ENCODE measurements at regions not wholly inside any gene's neighbourhood (a gene's known extent, or its start where the extent isn't known, plus 50 kb on each side); places are given as distances from the start of the nearest gene placed in this dataset.
"Not testable (repeated sequence)": the region's sequence is repeated elsewhere in the genome, so short reads cannot be mapped to it uniquely, and the experiment has no call there.

GRCh38 chr5:109283086-109283485, 126.7 kb downstream of the PJA2 start:
- H3K36me3 ChIP-seq (ENCODE audit: insufficient read depth, low read length, poor library complexity, severe bottlenecking); H3K4me3 ChIP-seq (ENCODE audit: low read depth, low read length, poor library complexity, severe bottlenecking); intact Hi-C loops (cut with micrococcal nuclease; ENCODE audit: unreplicated experiment); CTCF ChIA-PET; DNase-seq (ENCODE audit: low spot score); H3K4me1 ChIP-seq (ENCODE audit: insufficient read depth, low read length, poor library complexity, severe bottlenecking); BruUV-seq (replicated peaks); H3K27me3 ChIP-seq (replicated peaks; ENCODE audit: insufficient read depth, low read depth, low read length, poor library complexity); POLR2A ChIA-PET (ENCODE audit: low non-redundant PET); H3K27ac ChIP-seq (ENCODE audit: low read depth, low read length, poor library complexity, severe bottlenecking): not testable (repeated sequence)
- H3K9me3 ChIP-seq (ENCODE audit: low read depth, low read length, poor library complexity, severe bottlenecking): peaks cover 30% of the 10 kb centered on the region

GRCh38 chr5:109281136-109281690, 128.6 kb downstream of the PJA2 start:
- no peaks in the 10 kb centered on the region for H3K4me1 ChIP-seq (ENCODE audit: insufficient read depth, low read length, poor library complexity, severe bottlenecking)
- H3K4me3 ChIP-seq (ENCODE audit: low read depth, low read length, poor library complexity, severe bottlenecking): no peak overlapping the region
- TF ChIP-seq CTCF (conservative IDR thresholded peaks at IDR 0.05; ENCODE audit: low read depth, low read length) (no peak), EZH2 (IDR thresholded peaks at IDR 0.05; ENCODE audit: borderline replicate concordance, low read depth, low read length, poor library complexity, severe bottlenecking) (no peak)
- ChIA-PET POLR2A (ENCODE audit: low non-redundant PET) (no interaction called here), CTCF (no interaction called here)
- H3K27me3 ChIP-seq (replicated peaks; ENCODE audit: insufficient read depth, low read depth, low read length, poor library complexity): no peaks in the 10 kb centered on the region
- H3K9me3 ChIP-seq (ENCODE audit: low read depth, low read length, poor library complexity, severe bottlenecking): peaks cover 18% of the 10 kb centered on the region
- H3K36me3 ChIP-seq (ENCODE audit: insufficient read depth, low read length, poor library complexity, severe bottlenecking): no peaks in the 10 kb centered on the region
- no peak for DNase-seq (ENCODE audit: low spot score)
- intact Hi-C loops (cut with micrococcal nuclease; ENCODE audit: unreplicated experiment): no loop called here
- no TSS peak for BruUV-seq (replicated peaks)
- H3K27ac ChIP-seq (ENCODE audit: low read depth, low read length, poor library complexity, severe bottlenecking): no peak overlapping the region

- intact Hi-C loops (cut with micrococcal nuclease; ENCODE audit: unreplicated experiment): no loop called here
- BruUV-seq (replicated peaks): no TSS peak
- CTCF ChIA-PET: no interaction called here
- DNase-seq (ENCODE audit: low spot score): no peak
- H3K9me3 ChIP-seq (ENCODE audit: low read depth, low read length, poor library complexity, severe bottlenecking): no peaks in the 10 kb centered on the region
- no peaks in the 10 kb centered on the region for H3K27me3 ChIP-seq (replicated peaks; ENCODE audit: insufficient read depth, low read depth, low read length, poor library complexity)
- H3K4me1 ChIP-seq (ENCODE audit: insufficient read depth, low read length, poor library complexity, severe bottlenecking): no peaks in the 10 kb centered on the region
- H3K36me3 ChIP-seq (ENCODE audit: insufficient read depth, low read length, poor library complexity, severe bottlenecking): no peaks in the 10 kb centered on the region
- POLR2A ChIA-PET (ENCODE audit: low non-redundant PET): no interaction called here
- TF ChIP-seq CTCF (conservative IDR thresholded peaks at IDR 0.05; ENCODE audit: low read depth, low read length): no peak
- no peak for TF ChIP-seq EZH2 (IDR thresholded peaks at IDR 0.05; ENCODE audit: borderline replicate concordance, low read depth, low read length, poor library complexity, severe bottlenecking)
- no peak overlapping the region for H3K27ac ChIP-seq (ENCODE audit: low read depth, low read length, poor library complexity, severe bottlenecking)
- H3K4me3 ChIP-seq (ENCODE audit: low read depth, low read length, poor library complexity, severe bottlenecking): no peak overlapping the region
Measured at GRCh38 chr5:109278141-109278540, 131.6 kb downstream of the PJA2 start.

GRCh38 chr5:109275919-109276318, 133.9 kb downstream of the PJA2 start:
- H3K27ac ChIP-seq (ENCODE audit: low read depth, low read length, poor library complexity, severe bottlenecking): no peak overlapping the region
- CTCF ChIA-PET: no interaction called here
- H3K27me3 ChIP-seq (replicated peaks; ENCODE audit: insufficient read depth, low read depth, low read length, poor library complexity): no peaks in the 10 kb centered on the region
- no peak overlapping the region for H3K4me3 ChIP-seq (ENCODE audit: low read depth, low read length, poor library complexity, severe bottlenecking)
- DNase-seq (ENCODE audit: low spot score): no peak
- H3K4me1 ChIP-seq (ENCODE audit: insufficient read depth, low read length, poor library complexity, severe bottlenecking): no peaks in the 10 kb centered on the region
- TF ChIP-seq CTCF (conservative IDR thresholded peaks at IDR 0.05; ENCODE audit: low read depth, low read length) (no peak), EZH2 (IDR thresholded peaks at IDR 0.05; ENCODE audit: borderline replicate concordance, low read depth, low read length, poor library complexity, severe bottlenecking) (no peak)
- no peaks in the 10 kb centered on the region for H3K36me3 ChIP-seq (ENCODE audit: insufficient read depth, low read length, poor library complexity, severe bottlenecking)
- intact Hi-C loops (cut with micrococcal nuclease; ENCODE audit: unreplicated experiment): no loop called here
- BruUV-seq (replicated peaks): no TSS peak
- H3K9me3 ChIP-seq (ENCODE audit: low read depth, low read length, poor library complexity, severe bottlenecking): no peaks in the 10 kb centered on the region
- POLR2A ChIA-PET (ENCODE audit: low non-redundant PET): no interaction called here

All from A673 (cell line).